ENCODE measurements at regions not wholly inside any gene's neighbourhood (a gene's known extent, or its start where the extent isn't known, plus 50 kb on each side); places are given as distances from the start of the nearest gene placed in this dataset.

DNA sequence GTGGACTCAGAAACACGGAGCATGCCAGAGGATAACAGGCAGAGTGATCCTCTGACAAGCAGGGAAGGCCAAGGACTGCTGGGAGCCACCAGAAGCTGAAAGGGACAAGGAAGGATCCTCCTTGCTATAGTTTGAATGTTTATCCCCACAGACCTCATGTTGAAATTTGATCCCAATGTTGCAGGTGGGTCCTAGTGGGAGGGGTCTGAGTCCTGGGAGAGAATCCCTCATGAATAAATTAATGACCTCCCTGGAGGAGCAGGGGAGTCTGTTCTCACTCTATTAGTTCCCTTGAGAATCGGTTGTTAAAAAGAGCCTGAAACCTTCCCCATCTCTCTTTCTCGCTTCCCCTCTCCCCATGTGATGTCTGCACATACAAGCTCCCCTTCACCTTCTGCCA lies 124.4 kb downstream of the FBXO15 start:
- TF ChIP-seq ZFX (IDR thresholded peaks at IDR 0.05) (no peak), CTCF (conservative IDR thresholded peaks at IDR 0.05) (no peak)
- no peak overlapping the region for H3K27ac ChIP-seq

- H3K27ac ChIP-seq, result no peak overlapping the region
- TF ChIP-seq CTCF (conservative IDR thresholded peaks at IDR 0.05) (no peak), ZFX (IDR thresholded peaks at IDR 0.05) (no peak)
Observed at GRCh38 chr18:74019864-74020263, 127.8 kb downstream of the FBXO15 start.

- no peak overlapping the region for H3K27ac ChIP-seq
- TF ChIP-seq CTCF (conservative IDR thresholded peaks at IDR 0.05) (no peak), ZFX (IDR thresholded peaks at IDR 0.05) (no peak)
Observed at GRCh38 chr18:74013955-74014354, 133.7 kb downstream of the FBXO15 start.

- no peak for TF ChIP-seq CTCF (conservative IDR thresholded peaks at IDR 0.05)
- no peak for TF ChIP-seq ZFX (IDR thresholded peaks at IDR 0.05)
- H3K27ac ChIP-seq, result no peak overlapping the region
Observed at GRCh38 chr18:74012954-74013630, 134.5 kb downstream of the FBXO15 start.

DNA sequence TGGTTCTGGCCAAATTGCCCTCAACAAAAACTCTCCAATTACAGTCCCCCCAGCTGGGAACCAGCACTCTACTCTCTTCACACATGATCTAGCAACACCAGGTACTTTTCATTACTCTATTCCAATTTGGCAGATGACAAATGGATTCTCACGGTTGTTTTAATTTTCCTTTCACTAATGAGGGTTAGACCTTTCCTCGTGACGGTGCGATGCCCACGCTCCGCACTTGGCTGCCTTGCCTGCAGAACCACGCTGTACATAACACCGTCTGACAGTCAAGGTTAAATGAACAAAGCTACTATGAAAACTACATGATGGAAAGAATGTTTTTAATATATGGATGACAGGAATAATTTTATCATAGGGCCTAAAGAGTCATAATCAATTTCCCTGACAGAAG lies 141.5 kb downstream of the FBXO15 start:
- H3K27ac ChIP-seq, result no peak overlapping the region
- TF ChIP-seq ZFX (IDR thresholded peaks at IDR 0.05) (no peak), CTCF (conservative IDR thresholded peaks at IDR 0.05) (no peak)

- no peak overlapping the region for H3K27ac ChIP-seq
- TF ChIP-seq ZFX (IDR thresholded peaks at IDR 0.05) (no peak), CTCF (conservative IDR thresholded peaks at IDR 0.05) (no peak)
Observed at GRCh38 chr18:74005320-74006109, 142.1 kb downstream of the FBXO15 start.

DNA sequence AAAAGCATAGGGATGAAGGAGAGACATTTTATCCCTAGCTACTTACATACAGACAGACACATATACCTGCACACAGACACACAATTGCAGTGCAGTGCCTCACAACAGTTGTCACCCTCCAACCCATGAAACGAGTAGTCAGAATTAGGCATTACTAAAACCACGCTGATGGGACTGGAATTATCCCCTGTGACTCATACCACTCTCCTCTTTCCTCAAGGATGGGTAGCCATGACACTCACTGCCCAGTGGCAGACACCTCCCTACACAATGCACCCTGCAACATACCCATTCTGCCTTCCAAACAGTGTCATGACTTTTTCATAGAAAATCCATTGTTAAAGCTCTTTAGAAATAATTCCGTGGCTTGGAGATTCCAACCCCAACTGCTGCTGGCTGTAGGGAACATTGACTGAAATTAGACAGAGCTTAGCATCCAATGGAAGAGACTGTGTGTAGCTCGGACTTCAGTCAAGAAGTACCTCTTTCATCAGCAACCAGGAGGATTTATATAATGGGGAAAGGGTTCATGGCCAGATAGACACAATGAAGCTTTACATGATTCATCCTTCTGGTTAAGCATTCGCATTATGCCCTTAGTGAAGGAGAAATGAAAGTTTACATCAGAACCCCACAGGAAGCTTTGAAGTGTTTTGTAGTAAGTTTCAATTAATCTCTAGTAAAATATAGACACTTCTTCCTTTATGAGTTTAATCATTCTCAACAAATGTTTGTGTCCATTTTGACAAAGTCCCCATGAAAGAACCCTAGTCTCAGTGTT lies 155.2 kb downstream of the FBXO15 start:
- H3K27ac ChIP-seq, result no peak overlapping the region
- TF ChIP-seq CTCF (conservative IDR thresholded peaks at IDR 0.05) (no peak), ZFX (IDR thresholded peaks at IDR 0.05) (no peak)

All from C4-2B (cell line).